Common myeloid progenitor, CD34-positive (primary cell): ENCODE measurements at regions not wholly inside any gene's neighbourhood (a gene's known extent, or its start where the extent isn't known, plus 50 kb on each side); places are given as distances from the start of the nearest gene placed in this dataset.

Source experiments
- CTCF ChIA-PET: fragments of 350-600 bp; sonication (Branson Sonifier 250); formaldehyde crosslinking; loops from one replicate; lab custom pipeline; 2021; ENCODE audit warnings: antibody characterized with exemption; lab: Charles Lee
- POLR2A ChIA-PET: fragments of 350-600 bp; sonication (Branson Sonifier 250); formaldehyde crosslinking; loops from one replicate; lab custom pipeline; 2021; ENCODE audit warnings: antibody characterized with exemption; lab: Charles Lee
- DNase-seq, 3 donors: peaks; one replicate each; pipeline versions ENCODE4 v3.0.0 to v3.0.0-alpha.2; 2013
- H3K27ac ChIP-seq, 2 experiments: 1 replicate in 1 of 2; 2 replicates in 1 of 2; pipeline ENCODE4 v1.7.0; 2013; ENCODE audit warnings: inconsistent platforms in 2 of 2, low read length in 2 of 2, mild to moderate bottlenecking in 2 of 2, low read depth in 1 of 2, moderate library complexity in 1 of 2; ENCODE audit not compliant: severe bottlenecking in 2 of 2, insufficient read depth in 1 of 2, poor library complexity in 1 of 2
- H3K27me3 ChIP-seq, 5 experiments: replicated peaks in 2 of 5; 1 replicate in 3 of 5; 2 replicates in 2 of 5; pipeline versions ENCODE4 v1.6.1 to v1.7.0; 2013; ENCODE audit warnings: low read length in 4 of 5, mild to moderate bottlenecking in 2 of 5, moderate library complexity in 2 of 5, inconsistent platforms in 1 of 5; ENCODE audit not compliant: insufficient read depth in 5 of 5, control insufficient read depth in 4 of 5
- H3K36me3 ChIP-seq, 4 experiments: 1 replicate in 2 of 4; 2 replicates in 2 of 4; pipeline versions ENCODE4 v1.6.1 to v1.7.0; 2013; ENCODE audit warnings: low read length in 3 of 4, control low read depth in 1 of 4, mild to moderate bottlenecking in 1 of 4; ENCODE audit not compliant: control insufficient read depth in 4 of 4, insufficient read depth in 4 of 4
- H3K4me1 ChIP-seq, 4 experiments: 1 replicate in 3 of 4; 2 replicates in 1 of 4; pipeline versions ENCODE4 v1.6.1 to v1.7.1; 2013; ENCODE audit warnings: low read length in 3 of 4, mild to moderate bottlenecking in 3 of 4, control low read depth in 1 of 4, inconsistent platforms in 1 of 4, moderate library complexity in 1 of 4; ENCODE audit not compliant: control insufficient read depth in 4 of 4, insufficient read depth in 4 of 4; ENCODE audit errors: control extremely low read depth in 1 of 4
- H3K4me3 ChIP-seq, 7 experiments: 1 replicate in 4 of 7; 2 replicates in 3 of 7; pipeline versions ENCODE4 v1.5.1 to v1.7.0; 2013; ENCODE audit warnings: mild to moderate bottlenecking in 7 of 7, low read length in 6 of 7, moderate library complexity in 6 of 7, inconsistent platforms in 2 of 7, low read depth in 2 of 7, control low read depth in 1 of 7; ENCODE audit not compliant: insufficient read depth in 4 of 7, control insufficient read depth in 1 of 7; ENCODE audit errors: extremely low read depth in 1 of 7
- H3K9me3 ChIP-seq, 5 experiments: 1 replicate in 4 of 5; 2 replicates in 1 of 5; pipeline versions ENCODE4 v1.6.1 to v1.7.1; 2013; ENCODE audit warnings: low read length in 4 of 5, mild to moderate bottlenecking in 2 of 5, inconsistent platforms in 1 of 5, low read depth in 1 of 5, moderate library complexity in 1 of 5; ENCODE audit not compliant: control insufficient read depth in 4 of 5, insufficient read depth in 2 of 5; ENCODE audit errors: control extremely low read depth in 1 of 5
- WGBS: methylation state at CpG from one replicate; pipeline ENCODE4 v1.1.5; 2013; ENCODE audit not compliant: insufficient coverage; 5-methylcytosine and 5-hydroxymethylcytosine counted together

GRCh38 chr15:61480863-61481262, 251.8 kb upstream of the RORA start:
- DNase-seq, result no peak
- WGBS, result 64% methylated on average over 3 of the region's 5 CpGs
- H3K4me3 ChIP-seq, result no peak overlapping the region
- ChIA-PET POLR2A (no interaction called here), CTCF (no interaction called here)
- H3K27me3 ChIP-seq, result no peaks in the 10 kb centered on the region
- H3K4me1 ChIP-seq, result peaks cover 0 to 8% (median 4%) of the 10 kb centered on the region in 4 experiments
- H3K36me3 ChIP-seq, result no peaks in the 10 kb centered on the region
- H3K27ac ChIP-seq, result no peak overlapping the region
- H3K9me3 ChIP-seq, result no peaks in the 10 kb centered on the region

DNA sequence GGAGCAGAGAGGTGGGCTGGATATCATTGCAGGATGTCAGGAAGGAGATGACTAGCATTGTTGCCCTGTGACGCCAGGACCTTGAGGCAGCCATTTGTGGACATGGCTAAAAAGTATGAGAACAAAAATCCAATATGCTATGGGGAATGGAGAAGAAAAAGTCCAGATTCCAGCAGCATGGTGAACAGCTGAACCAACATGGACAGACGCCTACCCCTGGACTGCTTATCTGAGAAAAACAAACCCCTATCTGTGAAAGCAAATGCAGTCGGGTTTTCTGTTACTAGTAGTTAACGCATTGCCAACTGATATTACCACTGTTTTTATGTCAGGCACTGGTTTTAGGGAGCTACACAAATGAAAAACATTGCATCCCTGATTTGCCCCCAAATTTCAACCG, 251.2 kb upstream of the RORA start:
- H3K4me3 ChIP-seq, result no peak overlapping the region
- H3K4me1 ChIP-seq, result peaks cover 0 to 6% (median 3%) of the 10 kb centered on the region in 4 experiments
- no peak for DNase-seq
- CTCF ChIA-PET, result no interaction called here
- H3K27me3 ChIP-seq, result no peaks in the 10 kb centered on the region
- WGBS, result 93% methylated on average over 5 of the region's 5 CpGs
- POLR2A ChIA-PET, result no interaction called here
- no peaks in the 10 kb centered on the region for H3K9me3 ChIP-seq
- H3K36me3 ChIP-seq, result no peaks in the 10 kb centered on the region
- H3K27ac ChIP-seq, result no peak overlapping the region

DNA sequence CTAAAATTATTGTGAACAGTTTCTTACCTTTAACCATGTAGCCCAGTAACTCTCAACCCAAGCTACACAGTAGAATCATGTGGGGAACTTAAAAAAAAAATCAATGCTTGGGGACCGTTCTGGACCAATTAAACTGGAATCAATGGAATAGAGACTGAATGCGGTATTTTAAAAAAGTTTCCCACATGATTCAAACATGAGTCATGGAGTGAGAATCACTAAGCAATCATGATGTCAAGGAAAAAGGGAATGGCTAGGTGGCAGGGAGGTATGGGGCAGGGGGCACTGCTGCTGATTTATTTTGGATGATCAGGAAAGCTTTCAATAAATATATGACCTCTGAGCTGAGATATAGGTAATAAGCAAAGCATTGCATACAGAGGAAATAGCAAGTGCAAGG, 250.5 kb upstream of the RORA start:
- Histone ChIP-seq H3K4me1 (peaks cover 0 to under 1% (median 0%) of the 10 kb centered on the region in 4 experiments), H3K27me3 (no peaks in the 10 kb centered on the region), H3K27ac (no peak overlapping the region), H3K36me3 (no peaks in the 10 kb centered on the region), H3K9me3 (no peaks in the 10 kb centered on the region), H3K4me3 (no peak overlapping the region)
- DNase-seq, result no peak
- CTCF ChIA-PET, result no interaction called here
- WGBS, result 100% methylated on average over 2 of the region's 2 CpGs
- POLR2A ChIA-PET, result interaction anchor here (0.6 kb wide), 1 partner anchor 188 kb away, joined by 3 read pairs; no protein-coding TSS in a partner anchor

DNA sequence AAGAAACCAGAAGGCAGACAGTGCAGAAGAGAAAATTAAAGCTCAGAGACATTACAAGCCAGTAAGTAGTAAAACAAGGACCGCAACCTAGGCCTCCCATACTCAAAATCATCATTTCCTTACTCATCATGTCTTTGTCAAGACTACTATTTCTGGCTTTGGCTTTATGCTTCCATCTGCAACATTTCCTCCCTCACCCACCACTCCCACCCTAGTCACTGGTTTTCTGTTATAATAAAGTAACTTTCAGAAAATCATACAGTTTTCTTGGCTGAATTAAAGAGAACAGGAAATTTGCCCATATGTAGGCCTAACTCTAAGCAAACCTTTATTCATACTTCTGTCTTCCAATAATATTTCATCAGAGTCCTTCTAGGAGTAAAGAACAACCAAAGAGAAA, 247.6 kb upstream of the RORA start:
- 100% methylated on average over 1 of the region's 1 CpG for WGBS

DNA sequence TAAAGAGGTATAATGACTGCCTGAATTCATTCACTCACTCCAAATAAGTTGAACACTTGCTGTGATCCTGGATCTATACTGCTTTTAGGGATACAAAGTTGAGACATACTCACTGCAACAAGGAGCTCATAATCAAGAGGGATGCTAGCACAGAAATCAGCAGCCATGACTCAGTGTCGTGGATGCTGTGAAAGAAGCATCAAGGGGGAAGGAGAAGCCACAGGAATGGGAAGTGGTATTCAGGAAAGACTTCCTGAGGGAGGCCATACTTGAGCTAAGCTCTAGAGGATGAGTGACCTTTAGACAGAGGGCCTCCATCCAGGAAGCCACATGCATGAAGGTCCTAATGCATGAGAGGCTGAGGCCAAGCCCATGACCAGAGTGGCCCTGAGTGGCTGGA, 245.7 kb upstream of the RORA start:
- POLR2A ChIA-PET, result no interaction called here
- 73% methylated on average over 1 of the region's 1 CpG for WGBS
- H3K9me3 ChIP-seq, result no peaks in the 10 kb centered on the region

More for the DNA sequence above, 247.6 kb upstream of the RORA start:
- no peaks in the 10 kb centered on the region for H3K4me1 ChIP-seq
- H3K9me3 ChIP-seq, result no peaks in the 10 kb centered on the region
- POLR2A ChIA-PET, result no interaction called here
- CTCF ChIA-PET, result no interaction called here
- no peak overlapping the region for H3K4me3 ChIP-seq
- H3K36me3 ChIP-seq, result no peaks in the 10 kb centered on the region
- DNase-seq, result no peak
- H3K27me3 ChIP-seq, result no peaks in the 10 kb centered on the region
- no peak overlapping the region for H3K27ac ChIP-seq

DNA sequence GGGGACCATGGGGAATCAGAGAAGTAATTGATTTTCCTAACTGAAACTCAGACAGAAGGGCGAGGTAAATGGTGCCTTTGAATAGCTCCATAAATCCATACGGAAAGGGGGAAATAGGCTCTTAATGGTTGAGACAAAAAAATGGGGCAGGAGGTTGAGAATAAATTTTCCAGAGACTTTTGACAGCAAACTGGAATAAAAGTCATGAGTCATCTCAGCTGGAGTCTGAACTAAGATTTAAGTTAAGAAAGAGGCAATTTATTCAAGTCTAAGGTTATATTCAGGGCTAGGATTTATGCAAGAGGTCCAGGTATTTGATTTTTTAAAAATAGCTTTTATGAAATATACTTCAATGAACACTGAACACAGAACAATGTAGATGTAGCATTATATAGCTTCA, 238.7 kb upstream of the RORA start:
- no peak overlapping the region for H3K27ac ChIP-seq
- H3K36me3 ChIP-seq, result no peaks in the 10 kb centered on the region
- POLR2A ChIA-PET, result interaction anchor here (0.5 kb wide), 1 partner anchor 1038 kb away, joined by 3 read pairs; no protein-coding TSS in a partner anchor
- DNase-seq, result no peak
- H3K4me3 ChIP-seq, result no peak overlapping the region
- H3K4me1 ChIP-seq, result no peaks in the 10 kb centered on the region
- H3K9me3 ChIP-seq, result no peaks in the 10 kb centered on the region
- no peaks in the 10 kb centered on the region for H3K27me3 ChIP-seq
- CTCF ChIA-PET, result no interaction called here
- WGBS, result 12% methylated on average over 2 of the region's 2 CpGs

More for the DNA sequence above, 245.7 kb upstream of the RORA start:
- H3K27me3 ChIP-seq, result no peaks in the 10 kb centered on the region
- CTCF ChIA-PET, result no interaction called here
- no peak for DNase-seq
- no peak overlapping the region for H3K27ac ChIP-seq
- H3K36me3 ChIP-seq, result no peaks in the 10 kb centered on the region
- no peak overlapping the region for H3K4me3 ChIP-seq
- H3K4me1 ChIP-seq, result no peaks in the 10 kb centered on the region

DNA sequence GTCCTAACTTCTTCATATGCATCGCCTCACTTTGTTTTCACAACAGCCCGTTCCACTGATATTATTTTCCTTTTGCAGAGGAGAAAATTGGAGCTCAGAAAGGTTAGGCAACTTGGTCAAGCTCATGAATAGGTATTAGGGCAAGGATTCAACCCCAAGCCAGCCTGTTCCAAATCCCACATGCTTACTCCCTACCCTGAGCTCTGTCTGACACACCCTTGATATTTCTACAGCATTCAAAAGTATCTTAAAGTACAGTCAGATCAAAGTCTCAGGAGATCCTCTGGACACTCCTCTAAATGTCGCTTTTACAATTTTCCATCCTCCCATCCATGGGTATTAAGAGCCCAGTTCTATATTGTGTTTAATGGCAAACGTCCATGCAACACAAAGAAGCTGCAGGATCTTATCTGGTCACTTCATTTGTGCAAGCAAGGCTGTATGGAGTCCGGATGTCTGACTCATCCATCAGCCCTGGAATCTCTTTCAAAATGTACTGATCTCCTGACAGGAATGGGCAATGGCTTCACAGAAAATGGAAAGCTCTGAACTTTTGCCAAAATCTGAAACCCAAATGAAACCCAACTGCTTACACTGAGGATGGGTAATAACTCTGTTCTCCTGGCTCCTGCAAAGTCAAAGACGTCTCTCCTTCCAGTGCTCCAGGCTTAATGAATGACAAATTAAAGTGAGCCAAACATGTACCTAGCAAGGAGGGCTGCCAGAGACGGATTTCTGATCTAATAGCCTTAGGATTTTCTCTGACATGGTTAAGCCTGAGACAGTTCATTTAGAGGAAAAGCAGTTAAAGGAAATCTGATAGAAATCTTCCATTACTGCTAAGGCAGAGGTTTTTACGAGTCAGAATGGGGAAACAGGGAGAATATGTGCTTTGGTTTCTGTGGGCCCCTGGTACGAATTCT, 230.9 kb upstream of the RORA start:
- 97% methylated on average over 5 of the region's 9 CpGs for WGBS
- Histone ChIP-seq H3K27ac (no peak overlapping the region), H3K4me1 (no peaks in the 10 kb centered on the region), H3K36me3 (no peaks in the 10 kb centered on the region), H3K4me3 (no peak overlapping the region), H3K9me3 (no peaks in the 10 kb centered on the region), H3K27me3 (no peaks in the 10 kb centered on the region)
- DNase-seq, result no peak
- ChIA-PET POLR2A (no interaction called here), CTCF (no interaction called here)
